ENCODE measurements at regions not wholly inside any gene's neighbourhood (a gene's known extent, or its start where the extent isn't known, plus 50 kb on each side); places are given as distances from the start of the nearest gene placed in this dataset.

- DNase-seq = no peak
Measured at GRCh38 chr22:44366372-44367300, 53.9 kb upstream of the SHISAL1 start.

GRCh38 chr22:44365832-44366231 is 53.1 kb upstream of the SHISAL1 start:
- no peak for DNase-seq

- no peak for DNase-seq
Measured at GRCh38 chr22:44365191-44365590, 52.4 kb upstream of the SHISAL1 start.

- no peak for DNase-seq
Measured at GRCh38 chr22:44364751-44365130, 52.0 kb upstream of the SHISAL1 start.

GRCh38 chr22:44363980-44364750 is 51.4 kb upstream of the SHISAL1 start:
- DNase-seq = no peak

- DNase-seq = no peak
Measured at GRCh38 chr22:44363013-44363979, 50.5 kb upstream of the SHISAL1 start.

GRCh38 chr22:44362249-44363012 is 49.7 kb upstream of the SHISAL1 start:
- no peak for DNase-seq
